ENCODE measurements at regions not wholly inside any gene's neighbourhood (a gene's known extent, or its start where the extent isn't known, plus 50 kb on each side); places are given as distances from the start of the nearest gene placed in this dataset.
A peak's percentile ranks its signal among the peaks of the same experiment; 100 is the strongest.

GRCh38 chr4:79626101-79626500, 218.1 kb upstream of the GK2 start:
- CTCF ChIA-PET: no interaction called here
- Histone ChIP-seq H3K18ac (ENCODE audit: low read depth, low read length) (no peak overlapping the region), H3K4me1 (ENCODE audit: control insufficient read depth, insufficient read depth, low read length) (peaks cover 2% of the 10 kb centered on the region; the same call in 1 of the 2 replicates), H4K91ac (ENCODE audit: insufficient read depth, low read depth, low read length) (no peak overlapping the region), H2BK5ac (ENCODE audit: low read depth, low read length, poor library complexity, severe bottlenecking) (no peak overlapping the region), H2AFZ (replicated peaks; ENCODE audit: low read length, poor library complexity) (no peak overlapping the region), H3K56ac (ENCODE audit: extremely low read depth, insufficient read depth, low read length) (no peak overlapping the region), H3K9ac (ENCODE audit: low read depth, low read length) (no peak overlapping the region), H3K27me3 (ENCODE audit: control insufficient read depth, insufficient read depth, low read length) (no peaks in the 10 kb centered on the region), H2AK9ac (replicated peaks; ENCODE audit: low read depth, low read length, poor library complexity) (no peak overlapping the region), H3K36me3 (ENCODE audit: control insufficient read depth, insufficient read depth, low read length) (no peaks in the 10 kb centered on the region), H2AK5ac (ENCODE audit: low read depth, low read length) (no peak overlapping the region), H2BK15ac (ENCODE audit: low read depth, low read length) (no peak overlapping the region), H3K27ac (ENCODE audit: insufficient read depth, low read length) (no peak overlapping the region), H3K4me3 (ENCODE audit: insufficient read depth, low read depth, low read length) (no peak overlapping the region), H3K4ac (ENCODE audit: low read depth, low read length) (no peak overlapping the region), H3K9me3 (ENCODE audit: control insufficient read depth, insufficient read depth, low read length) (no peaks in the 10 kb centered on the region), H3K14ac (replicated peaks; ENCODE audit: low read depth, low read length) (no peak overlapping the region), H4K5ac (ENCODE audit: low read depth, low read length) (no peak overlapping the region), H3K4me2 (ENCODE audit: low read depth, low read length) (peak overlapping the region; percentile 55; the same call in 1 of the 2 replicates), H3K23ac (ENCODE audit: low read depth, low read length) (no peak overlapping the region), H4K8ac (ENCODE audit: low read depth in 2 of 2, low read length in 2 of 2) (no peak overlapping the region), H2BK120ac (ENCODE audit: low read depth, low read length) (no peak overlapping the region), H4K20me1 (ENCODE audit: insufficient read depth, low read length) (no peaks in the 10 kb centered on the region), H2BK20ac (ENCODE audit: low read depth, low read length) (no peak overlapping the region), H3K9me1 (ENCODE audit: insufficient read depth, low read length) (no peaks in the 10 kb centered on the region), H3K79me1 (ENCODE audit: low read depth in 1 of 2, low read length in 2 of 2) (no peaks in the 10 kb centered on the region)
- no TSS peak for BruUV-seq (replicated peaks)
- WGBS, 2 experiments (ENCODE audit: extremely low coverage in 2 of 2, insufficient read length in 1 of 2): no CpG with 5 or more reads among the region's 5 CpGs
- no peak for TF ChIP-seq NFE2L2 (IDR thresholded peaks at IDR 0.05; ENCODE audit: low read depth, low read length)
- no peak for TF ChIP-seq POLR2A (IDR thresholded peaks at IDR 0.05; ENCODE audit: low read depth, low read length)
- TF ChIP-seq RFX5 (IDR thresholded peaks at IDR 0.05; ENCODE audit: low read depth, low read length): no peak
- no peak for TF ChIP-seq MXI1 (IDR thresholded peaks at IDR 0.05; ENCODE audit: borderline replicate concordance, low read depth, low read length)
- no peak for TF ChIP-seq USF2 (IDR thresholded peaks at IDR 0.05; ENCODE audit: low read depth, low read length)
- no peak for TF ChIP-seq CHD1 (IDR thresholded peaks at IDR 0.05; ENCODE audit: low read depth, low read length)
- TF ChIP-seq RAD21 (IDR thresholded peaks at IDR 0.05; ENCODE audit: low read length): no peak
- no peak for TF ChIP-seq SMC3 (IDR thresholded peaks at IDR 0.05; ENCODE audit: low read depth, low read length)
- TF ChIP-seq FOS (IDR thresholded peaks at IDR 0.05; ENCODE audit: low read depth, low read length): no peak
- TF ChIP-seq RCOR1 (IDR thresholded peaks at IDR 0.05; ENCODE audit: insufficient replicate concordance, low read length): no peak
- no peak for TF ChIP-seq CEBPB (IDR thresholded peaks at IDR 0.05; ENCODE audit: low read depth, low read length)
- TF ChIP-seq ELK1 (IDR thresholded peaks at IDR 0.05; ENCODE audit: borderline replicate concordance, low read depth, low read length): no peak
- no peak for TF ChIP-seq CTCF (conservative IDR thresholded peaks at IDR 0.05; ENCODE audit: low read depth, low read length)
- no peak for TF ChIP-seq MAFK (IDR thresholded peaks at IDR 0.05; ENCODE audit: low read depth, low read length)
- TF ChIP-seq MAZ (IDR thresholded peaks at IDR 0.05; ENCODE audit: borderline replicate concordance, low read depth, low read length): no peak
- TF ChIP-seq BHLHE40 (IDR thresholded peaks at IDR 0.05; ENCODE audit: low read depth, low read length): no peak
- intact Hi-C loops (cut with micrococcal nuclease) (no loop called here), in situ Hi-C loops (cut with MboI; ENCODE audit: low sequenced_read_pairs) (no loop called here), dilution Hi-C loops (cut with HindIII; ENCODE audit: low sequenced_read_pairs, unreplicated experiment) (no loop called here)
- ATAC-seq (ENCODE audit: low read depth) (no peak), DNase-seq (no peak)
- POLR2A ChIA-PET (ENCODE audit: unreplicated experiment): no interaction called here

Data from IMR-90 (cell line).